Mammary epithelial cell (primary cell): ENCODE measurements at regions not wholly inside any gene's neighbourhood (a gene's known extent, or its start where the extent isn't known, plus 50 kb on each side); places are given as distances from the start of the nearest gene placed in this dataset.

Experiments used
- EZH2 ChIP-seq: IDR thresholded peaks from 2 replicates; pipeline ENCODE4 v1.6.1; 2012; ENCODE audit warnings: low read length, inconsistent platforms, borderline replicate concordance
- TF ChIP-seq, protein P1 (sequence below), 2 donors: IDR thresholded peaks in 1 of 2; conservative IDR thresholded peaks in 1 of 2; 2 replicates each; pipeline ENCODE4 v1.5.1; 2011 to 2012; ENCODE audit warnings: inconsistent platforms in 2 of 2, low read length in 2 of 2, mild to moderate bottlenecking in 2 of 2, control low read depth in 1 of 2, low read depth in 1 of 2; ENCODE audit not compliant: insufficient read depth in 1 of 2; ENCODE audit errors: extremely low read depth in 1 of 2

DNA sequence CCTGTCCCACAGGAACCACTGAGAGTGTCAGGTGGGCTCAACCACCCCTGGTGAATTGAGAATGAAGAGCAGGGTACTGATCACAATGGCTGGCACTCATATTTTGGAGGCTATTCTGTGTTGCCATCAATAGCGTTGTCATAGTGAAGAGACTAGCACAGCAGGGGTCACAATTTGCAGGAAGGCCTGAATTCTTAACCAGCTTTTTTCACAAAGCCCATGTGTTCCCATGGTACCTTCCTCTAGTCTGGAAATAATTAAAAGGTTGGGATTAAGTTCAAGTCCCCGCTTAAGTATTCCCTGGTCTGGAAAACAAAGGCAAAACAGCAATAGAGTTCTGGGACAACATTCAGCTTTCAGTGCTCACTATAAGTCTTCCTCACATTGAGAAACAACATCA lies 1051.7 kb downstream of the C4orf33 start:
- TF ChIP-seq, protein P1, sequence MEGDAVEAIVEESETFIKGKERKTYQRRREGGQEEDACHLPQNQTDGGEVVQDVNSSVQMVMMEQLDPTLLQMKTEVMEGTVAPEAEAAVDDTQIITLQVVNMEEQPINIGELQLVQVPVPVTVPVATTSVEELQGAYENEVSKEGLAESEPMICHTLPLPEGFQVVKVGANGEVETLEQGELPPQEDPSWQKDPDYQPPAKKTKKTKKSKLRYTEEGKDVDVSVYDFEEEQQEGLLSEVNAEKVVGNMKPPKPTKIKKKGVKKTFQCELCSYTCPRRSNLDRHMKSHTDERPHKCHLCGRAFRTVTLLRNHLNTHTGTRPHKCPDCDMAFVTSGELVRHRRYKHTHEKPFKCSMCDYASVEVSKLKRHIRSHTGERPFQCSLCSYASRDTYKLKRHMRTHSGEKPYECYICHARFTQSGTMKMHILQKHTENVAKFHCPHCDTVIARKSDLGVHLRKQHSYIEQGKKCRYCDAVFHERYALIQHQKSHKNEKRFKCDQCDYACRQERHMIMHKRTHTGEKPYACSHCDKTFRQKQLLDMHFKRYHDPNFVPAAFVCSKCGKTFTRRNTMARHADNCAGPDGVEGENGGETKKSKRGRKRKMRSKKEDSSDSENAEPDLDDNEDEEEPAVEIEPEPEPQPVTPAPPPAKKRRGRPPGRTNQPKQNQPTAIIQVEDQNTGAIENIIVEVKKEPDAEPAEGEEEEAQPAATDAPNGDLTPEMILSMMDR (conservative IDR thresholded peaks at IDR 0.05 in 1 of 2, IDR thresholded peaks at IDR 0.05 in 1 of 2; ENCODE audit: extremely low read depth in 1 of 2, insufficient read depth in 1 of 2, low read depth in 1 of 2, low read length in 2 of 2), result no peak
- TF ChIP-seq EZH2, result no peak
